ENCODE measurements at regions not wholly inside any gene's neighbourhood (a gene's known extent, or its start where the extent isn't known, plus 50 kb on each side); places are given as distances from the start of the nearest gene placed in this dataset.

GRCh38 chr16:5490499-5490898 is 392.9 kb upstream of the EEF2KMT start:
- H3K14ac ChIP-seq (ENCODE audit: low read length) = no peak overlapping the region
- no peak overlapping the region for H2AFZ ChIP-seq (ENCODE audit: insufficient read depth, low read length, poor library complexity)
- DNase-seq = peak in 1 of 2 donors; percentile 5
- H3K79me1 ChIP-seq (ENCODE audit: low read length) = no peaks in the 10 kb centered on the region
- H4K12ac ChIP-seq (ENCODE audit: low read depth, low read length) = no peak overlapping the region
- H3K9ac ChIP-seq (ENCODE audit: low read length) = no peak overlapping the region
- H2BK5ac ChIP-seq (ENCODE audit: low read depth, low read length, poor library complexity) = no peak overlapping the region
- H2AK5ac ChIP-seq (ENCODE audit: low read length) = no peak overlapping the region
- H3K4ac ChIP-seq (ENCODE audit: low read depth, low read length) = no peak overlapping the region
- no peaks in the 10 kb centered on the region for H3K79me2 ChIP-seq (ENCODE audit: control insufficient read depth, insufficient read depth, low read length, poor library complexity)
- H2BK12ac ChIP-seq (ENCODE audit: low read length) = no peak overlapping the region
- H3K4me1 ChIP-seq (ENCODE audit: control insufficient read depth in 1 of 2, insufficient read depth in 2 of 2, low read length in 2 of 2) = no peaks in the 10 kb centered on the region
- no peak overlapping the region for H3K4me3 ChIP-seq (ENCODE audit: low read depth, low read length)
- no peak overlapping the region for H3K23ac ChIP-seq (ENCODE audit: low read length)
- H3K27me3 ChIP-seq (ENCODE audit: insufficient read depth, low read length) = no peaks in the 10 kb centered on the region
- no peaks in the 10 kb centered on the region for H3K9me3 ChIP-seq (ENCODE audit: insufficient read depth, low read depth, low read length)
- H2BK120ac ChIP-seq (ENCODE audit: insufficient read depth, low read length, poor library complexity) = no peak overlapping the region
- H3K36me3 ChIP-seq (ENCODE audit: control insufficient read depth in 1 of 2, insufficient read depth in 2 of 2, low read length in 2 of 2) = no peaks in the 10 kb centered on the region
- WGBS (ENCODE audit: extremely low coverage, insufficient coverage, insufficient read length) = no CpG with 5 or more reads among the region's 18 CpGs
- H3K18ac ChIP-seq (ENCODE audit: low read length) = no peak overlapping the region
- H4K91ac ChIP-seq (ENCODE audit: low read depth, low read length) = no peak overlapping the region
- no peak overlapping the region for H4K8ac ChIP-seq (ENCODE audit: low read depth, low read length)
- no peak overlapping the region for H3K4me2 ChIP-seq (ENCODE audit: low read length)
- H3K27ac ChIP-seq (ENCODE audit: low read depth, low read length) = no peak overlapping the region

GRCh38 chr16:5488581-5488980 is 391.0 kb upstream of the EEF2KMT start:
- Histone ChIP-seq H2AK5ac (ENCODE audit: low read length) (no peak overlapping the region), H3K4ac (ENCODE audit: low read depth, low read length) (no peak overlapping the region), H3K18ac (ENCODE audit: low read length) (no peak overlapping the region), H3K9ac (ENCODE audit: low read length) (no peak overlapping the region), H3K4me1 (ENCODE audit: control insufficient read depth in 1 of 2, insufficient read depth in 2 of 2, low read length in 2 of 2) (no peaks in the 10 kb centered on the region), H3K79me2 (ENCODE audit: control insufficient read depth, insufficient read depth, low read length, poor library complexity) (no peaks in the 10 kb centered on the region), H3K23ac (ENCODE audit: low read length) (no peak overlapping the region), H2BK5ac (ENCODE audit: low read depth, low read length, poor library complexity) (no peak overlapping the region), H3K27me3 (ENCODE audit: insufficient read depth, low read length) (no peaks in the 10 kb centered on the region), H3K9me3 (ENCODE audit: insufficient read depth, low read depth, low read length) (no peaks in the 10 kb centered on the region), H3K36me3 (ENCODE audit: control insufficient read depth in 1 of 2, insufficient read depth in 2 of 2, low read length in 2 of 2) (no peaks in the 10 kb centered on the region), H4K12ac (ENCODE audit: low read depth, low read length) (no peak overlapping the region), H2BK120ac (ENCODE audit: insufficient read depth, low read length, poor library complexity) (no peak overlapping the region), H3K27ac (ENCODE audit: low read depth, low read length) (no peak overlapping the region), H4K8ac (ENCODE audit: low read depth, low read length) (no peak overlapping the region), H3K4me3 (ENCODE audit: low read depth, low read length) (no peak overlapping the region), H4K91ac (ENCODE audit: low read depth, low read length) (no peak overlapping the region), H3K4me2 (ENCODE audit: low read length) (no peak overlapping the region), H3K14ac (ENCODE audit: low read length) (no peak overlapping the region), H2BK12ac (ENCODE audit: low read length) (no peak overlapping the region), H2AFZ (ENCODE audit: insufficient read depth, low read length, poor library complexity) (no peak overlapping the region), H3K79me1 (ENCODE audit: low read length) (no peaks in the 10 kb centered on the region)
- no peak for DNase-seq
- WGBS (ENCODE audit: extremely low coverage, insufficient coverage, insufficient read length) = 100% methylated on average over 2 of the region's 3 CpGs

- H3K9me3 ChIP-seq (ENCODE audit: insufficient read depth, low read depth, low read length) = no peaks in the 10 kb centered on the region
- no peaks in the 10 kb centered on the region for H3K4me1 ChIP-seq (ENCODE audit: control insufficient read depth in 1 of 2, insufficient read depth in 2 of 2, low read length in 2 of 2)
- H3K79me2 ChIP-seq (ENCODE audit: control insufficient read depth, insufficient read depth, low read length, poor library complexity) = no peaks in the 10 kb centered on the region
- no peaks in the 10 kb centered on the region for H3K79me1 ChIP-seq (ENCODE audit: low read length)
- no peak overlapping the region for H2AK5ac ChIP-seq (ENCODE audit: low read length)
- no peak overlapping the region for H3K4me3 ChIP-seq (ENCODE audit: low read depth, low read length)
- H4K91ac ChIP-seq (ENCODE audit: low read depth, low read length) = no peak overlapping the region
- no peaks in the 10 kb centered on the region for H3K36me3 ChIP-seq (ENCODE audit: control insufficient read depth in 1 of 2, insufficient read depth in 2 of 2, low read length in 2 of 2)
- H3K27ac ChIP-seq (ENCODE audit: low read depth, low read length) = no peak overlapping the region
- no peak overlapping the region for H2BK120ac ChIP-seq (ENCODE audit: insufficient read depth, low read length, poor library complexity)
- H4K12ac ChIP-seq (ENCODE audit: low read depth, low read length) = no peak overlapping the region
- H3K18ac ChIP-seq (ENCODE audit: low read length) = no peak overlapping the region
- no peak overlapping the region for H3K23ac ChIP-seq (ENCODE audit: low read length)
- no peak overlapping the region for H2BK5ac ChIP-seq (ENCODE audit: low read depth, low read length, poor library complexity)
- WGBS (ENCODE audit: extremely low coverage, insufficient coverage, insufficient read length) = 100% methylated on average over 1 of the region's 2 CpGs
- no peak overlapping the region for H2BK12ac ChIP-seq (ENCODE audit: low read length)
- H3K9ac ChIP-seq (ENCODE audit: low read length) = no peak overlapping the region
- H3K4me2 ChIP-seq (ENCODE audit: low read length) = no peak overlapping the region
- no peak overlapping the region for H2AFZ ChIP-seq (ENCODE audit: insufficient read depth, low read length, poor library complexity)
- no peak overlapping the region for H3K14ac ChIP-seq (ENCODE audit: low read length)
- no peaks in the 10 kb centered on the region for H3K27me3 ChIP-seq (ENCODE audit: insufficient read depth, low read length)
- H3K4ac ChIP-seq (ENCODE audit: low read depth, low read length) = no peak overlapping the region
- H4K8ac ChIP-seq (ENCODE audit: low read depth, low read length) = no peak overlapping the region
- no peak for DNase-seq
These were observed 390.1 kb upstream of the EEF2KMT start for GRCh38 chr16:5487728-5488127.

GRCh38 chr16:5482256-5482655 is 384.7 kb upstream of the EEF2KMT start:
- no peak overlapping the region for H4K12ac ChIP-seq (ENCODE audit: low read depth, low read length)
- no CpG with 5 or more reads among the region's 5 CpGs for WGBS (ENCODE audit: extremely low coverage, insufficient coverage, insufficient read length)
- H3K18ac ChIP-seq (ENCODE audit: low read length) = no peak overlapping the region
- H3K14ac ChIP-seq (ENCODE audit: low read length) = no peak overlapping the region
- no peaks in the 10 kb centered on the region for H3K79me2 ChIP-seq (ENCODE audit: control insufficient read depth, insufficient read depth, low read length, poor library complexity)
- no peak overlapping the region for H2AK5ac ChIP-seq (ENCODE audit: low read length)
- no peaks in the 10 kb centered on the region for H3K9me3 ChIP-seq (ENCODE audit: insufficient read depth, low read depth, low read length)
- no peak overlapping the region for H2BK120ac ChIP-seq (ENCODE audit: insufficient read depth, low read length, poor library complexity)
- H3K36me3 ChIP-seq (ENCODE audit: control insufficient read depth in 1 of 2, insufficient read depth in 2 of 2, low read length in 2 of 2) = no peaks in the 10 kb centered on the region
- H3K23ac ChIP-seq (ENCODE audit: low read length) = no peak overlapping the region
- no peaks in the 10 kb centered on the region for H3K79me1 ChIP-seq (ENCODE audit: low read length)
- no peak overlapping the region for H3K4ac ChIP-seq (ENCODE audit: low read depth, low read length)
- H4K91ac ChIP-seq (ENCODE audit: low read depth, low read length) = no peak overlapping the region
- H4K8ac ChIP-seq (ENCODE audit: low read depth, low read length) = no peak overlapping the region
- no peak for DNase-seq
- no peak overlapping the region for H3K4me2 ChIP-seq (ENCODE audit: low read length)
- H3K4me1 ChIP-seq (ENCODE audit: control insufficient read depth in 1 of 2, insufficient read depth in 2 of 2, low read length in 2 of 2) = no peaks in the 10 kb centered on the region
- no peak overlapping the region for H2BK12ac ChIP-seq (ENCODE audit: low read length)
- no peak overlapping the region for H3K9ac ChIP-seq (ENCODE audit: low read length)
- H3K27ac ChIP-seq (ENCODE audit: low read depth, low read length) = no peak overlapping the region
- no peaks in the 10 kb centered on the region for H3K27me3 ChIP-seq (ENCODE audit: insufficient read depth, low read length)
- no peak overlapping the region for H2BK5ac ChIP-seq (ENCODE audit: low read depth, low read length, poor library complexity)
- H2AFZ ChIP-seq (ENCODE audit: insufficient read depth, low read length, poor library complexity) = no peak overlapping the region
- H3K4me3 ChIP-seq (ENCODE audit: low read depth, low read length) = no peak overlapping the region
